Transverse colon (tissue), 4 donors: ENCODE measurements at regions not wholly inside any gene's neighbourhood (a gene's known extent, or its start where the extent isn't known, plus 50 kb on each side); places are given as distances from the start of the nearest gene placed in this dataset.
"Not testable (repeated sequence)": the region's sequence is repeated elsewhere in the genome, so short reads cannot be mapped to it uniquely, and the experiment has no call there.

Experiments used
- POLR2A ChIP-seq: fragments of 450-650 bp; IDR thresholded peaks from one replicate; pipeline ENCODE4 v1.6.1; 2016; ENCODE audit warnings: antibody characterized with exemption, mild to moderate bottlenecking, moderate library complexity
- POLR2AphosphoS5 ChIP-seq, 3 donors: sonication (generic); formaldehyde crosslinking; IDR thresholded peaks; one replicate each; pipeline ENCODE4 v1.6.1; 2016; ENCODE audit warnings: antibody characterized with exemption in 3 of 3
- TF ChIP-seq, protein P1 (sequence below), 5 experiments: fragments of 200-600 bp in 3 of 5; fragments of 450-650 bp in 2 of 5; sonication (generic) in 3 of 5; IDR thresholded peaks; 1 replicate in 2 of 5; 2 replicates in 3 of 5; pipeline ENCODE4 v1.5.1; 2016 to 2017; ENCODE audit warnings: antibody characterized with exemption in 5 of 5, inconsistent platforms in 3 of 5, mild to moderate bottlenecking in 2 of 5, moderate library complexity in 1 of 5

DNA sequence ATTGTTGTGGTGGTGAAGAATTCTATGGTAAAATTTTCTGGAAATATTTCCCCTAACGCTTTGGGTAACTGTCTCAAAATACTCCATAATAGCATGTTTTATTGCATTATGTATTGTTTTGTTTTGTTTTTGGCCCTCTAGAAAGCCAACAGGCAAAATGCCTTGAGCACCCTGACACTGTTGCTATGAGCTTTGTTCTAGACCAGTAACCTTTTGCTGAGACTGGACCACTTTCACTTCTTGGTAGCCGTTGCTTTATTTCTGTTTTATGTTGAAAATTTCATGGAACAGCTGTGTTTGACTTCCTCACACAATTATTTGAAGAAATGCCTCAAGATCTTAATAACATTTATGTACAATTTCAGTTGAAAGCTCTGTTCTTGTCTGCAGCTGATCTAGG, 374.2 kb downstream of the CDY2B start:
- TF ChIP-seq POLR2A; POLR2AphosphoS5 (IDR thresholded peaks at IDR 0.05): not testable (repeated sequence)
- TF ChIP-seq, protein P1, sequence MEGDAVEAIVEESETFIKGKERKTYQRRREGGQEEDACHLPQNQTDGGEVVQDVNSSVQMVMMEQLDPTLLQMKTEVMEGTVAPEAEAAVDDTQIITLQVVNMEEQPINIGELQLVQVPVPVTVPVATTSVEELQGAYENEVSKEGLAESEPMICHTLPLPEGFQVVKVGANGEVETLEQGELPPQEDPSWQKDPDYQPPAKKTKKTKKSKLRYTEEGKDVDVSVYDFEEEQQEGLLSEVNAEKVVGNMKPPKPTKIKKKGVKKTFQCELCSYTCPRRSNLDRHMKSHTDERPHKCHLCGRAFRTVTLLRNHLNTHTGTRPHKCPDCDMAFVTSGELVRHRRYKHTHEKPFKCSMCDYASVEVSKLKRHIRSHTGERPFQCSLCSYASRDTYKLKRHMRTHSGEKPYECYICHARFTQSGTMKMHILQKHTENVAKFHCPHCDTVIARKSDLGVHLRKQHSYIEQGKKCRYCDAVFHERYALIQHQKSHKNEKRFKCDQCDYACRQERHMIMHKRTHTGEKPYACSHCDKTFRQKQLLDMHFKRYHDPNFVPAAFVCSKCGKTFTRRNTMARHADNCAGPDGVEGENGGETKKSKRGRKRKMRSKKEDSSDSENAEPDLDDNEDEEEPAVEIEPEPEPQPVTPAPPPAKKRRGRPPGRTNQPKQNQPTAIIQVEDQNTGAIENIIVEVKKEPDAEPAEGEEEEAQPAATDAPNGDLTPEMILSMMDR (IDR thresholded peaks at IDR 0.05): not testable (repeated sequence)
